ENCODE measurements at regions not wholly inside any gene's neighbourhood (a gene's known extent, or its start where the extent isn't known, plus 50 kb on each side); places are given as distances from the start of the nearest gene placed in this dataset.

- Histone ChIP-seq H3K9me3 (ENCODE audit: control insufficient read depth, low read depth, low read length) (no peaks in the 10 kb centered on the region), H3K4me1 (ENCODE audit: insufficient read depth, low read length) (no peaks in the 10 kb centered on the region), H3K56ac (ENCODE audit: insufficient read length, low read depth, low read length) (no peak overlapping the region), H2AK5ac (ENCODE audit: insufficient read length, low read length) (no peak overlapping the region), H3K23ac (ENCODE audit: insufficient read length, low read depth, low read length) (no peak overlapping the region), H3K14ac (ENCODE audit: insufficient read depth, low read length) (no peak overlapping the region), H3K4ac (ENCODE audit: low read depth, low read length) (no peak overlapping the region), H4K91ac (ENCODE audit: insufficient read length, low read depth, low read length) (no peak overlapping the region), H2BK20ac (ENCODE audit: low read depth, low read length, poor library complexity, severe bottlenecking) (no peak overlapping the region), H3K18ac (ENCODE audit: insufficient read length, low read depth, low read length) (no peak overlapping the region), H2BK5ac (ENCODE audit: insufficient read length, low read length) (no peak overlapping the region), H3K4me2 (ENCODE audit: insufficient read depth, insufficient read length, low read length) (no peak overlapping the region), H3T11ph (ENCODE audit: low read length) (no peak overlapping the region), H4K20me1 (ENCODE audit: control insufficient read depth, insufficient read depth, insufficient read length) (no peaks in the 10 kb centered on the region), H2BK15ac (ENCODE audit: low read depth, low read length) (no peak overlapping the region), H2AFZ (ENCODE audit: low read length) (no peak overlapping the region), H4K8ac (replicated peaks; ENCODE audit: insufficient read length, low read depth, low read length) (no peak overlapping the region), H3K79me2 (ENCODE audit: insufficient read depth, low read length) (no peaks in the 10 kb centered on the region), H3K27ac (ENCODE audit: insufficient read length, low read depth, low read length) (no peak overlapping the region), H4K5ac (ENCODE audit: insufficient read length, low read depth, low read length) (no peak overlapping the region), H3K9ac (ENCODE audit: extremely low read depth, insufficient read length, low read length) (no peak overlapping the region), H2BK120ac (ENCODE audit: low read depth, low read length, poor library complexity, severe bottlenecking) (no peak overlapping the region), H3K23me2 (ENCODE audit: insufficient read length, low read depth, low read length, poor library complexity, severe bottlenecking) (no peaks in the 10 kb centered on the region), H2BK12ac (ENCODE audit: insufficient read length, low read depth, low read length) (no peak overlapping the region), H3K79me1 (ENCODE audit: insufficient read depth, low read depth, low read length, poor library complexity, severe bottlenecking) (no peaks in the 10 kb centered on the region), H3K27me3 (ENCODE audit: insufficient read depth, low read length) (no peaks in the 10 kb centered on the region)
- no peak for DNase-seq
- no peak for TF ChIP-seq CTCF (conservative IDR thresholded peaks at IDR 0.05)
- Mint-ChIP-seq H3K27ac (no peak overlapping the region), H3K9me3 (no peaks in the 10 kb centered on the region), H3K27me3 (ENCODE audit: low read depth) (no peaks in the 10 kb centered on the region), H3K4me1 (no peaks in the 10 kb centered on the region), H3K4me3 (no peak overlapping the region), H3K36me3 (ENCODE audit: insufficient read depth in 1 of 3, low read depth in 3 of 3) (no peaks in the 10 kb centered on the region)
These were observed 275.3 kb upstream of the UBE2E3 start for GRCh38 chr2:180705122-180705521.

Measured in H9 (cell line).